Left ventricle myocardium inferior (tissue), 1 donor: ENCODE measurements at regions not wholly inside any gene's neighbourhood (a gene's known extent, or its start where the extent isn't known, plus 50 kb on each side); places are given as distances from the start of the nearest gene placed in this dataset.
A peak's percentile ranks its signal among the peaks of the same experiment; 100 is the strongest.

Experiments
- DNase-seq: peaks from one replicate; pipeline ENCODE4 v3.0.0-alpha.2; 2020
- H3K27ac ChIP-seq: fragments of 200-600 bp; replicated peaks from 2 replicates; pipeline ENCODE4 v1.8.0; 2021
- H3K27me3 ChIP-seq: fragments of 200-600 bp; 2 replicates; pipeline ENCODE4 v1.8.0; 2021; ENCODE audit warnings: low read depth
- H3K36me3 ChIP-seq: fragments of 200-600 bp; 2 replicates; pipeline ENCODE4 v1.8.0; 2021
- H3K4me1 ChIP-seq: fragments of 200-600 bp; 2 replicates; pipeline ENCODE4 v1.8.0; 2021
- H3K4me3 ChIP-seq: fragments of 200-600 bp; 2 replicates; pipeline ENCODE4 v1.8.0; 2021; ENCODE audit warnings: mild to moderate bottlenecking, moderate library complexity
- H3K9me3 ChIP-seq: fragments of 200-600 bp; replicated peaks from 2 replicates; pipeline ENCODE4 v1.8.0; 2021
- intact Hi-C: fragments of 100-400 bp; cut with micrococcal nuclease; formaldehyde crosslinking; loops from one replicate; pipeline ENCODE4 v1.11.0; 2022
- TF ChIP-seq, protein P1 (sequence below): fragments of 200-600 bp; IDR thresholded peaks from 2 replicates; pipeline ENCODE4 v1.8.0; 2021; ENCODE audit warnings: antibody characterized with exemption, mild to moderate bottlenecking, borderline replicate concordance
- donor health status: DM: no; HTN: yes; CAD: no; lungs with severe emphysema.

GRCh38 chr17:63232565-63233310 is 213.4 kb downstream of the CYB561 start:
- intact Hi-C loops, result no loop called here
- DNase-seq, result no peak
- H3K36me3 ChIP-seq, result peaks cover 22% of the 10 kb centered on the region
- TF ChIP-seq, protein P1, sequence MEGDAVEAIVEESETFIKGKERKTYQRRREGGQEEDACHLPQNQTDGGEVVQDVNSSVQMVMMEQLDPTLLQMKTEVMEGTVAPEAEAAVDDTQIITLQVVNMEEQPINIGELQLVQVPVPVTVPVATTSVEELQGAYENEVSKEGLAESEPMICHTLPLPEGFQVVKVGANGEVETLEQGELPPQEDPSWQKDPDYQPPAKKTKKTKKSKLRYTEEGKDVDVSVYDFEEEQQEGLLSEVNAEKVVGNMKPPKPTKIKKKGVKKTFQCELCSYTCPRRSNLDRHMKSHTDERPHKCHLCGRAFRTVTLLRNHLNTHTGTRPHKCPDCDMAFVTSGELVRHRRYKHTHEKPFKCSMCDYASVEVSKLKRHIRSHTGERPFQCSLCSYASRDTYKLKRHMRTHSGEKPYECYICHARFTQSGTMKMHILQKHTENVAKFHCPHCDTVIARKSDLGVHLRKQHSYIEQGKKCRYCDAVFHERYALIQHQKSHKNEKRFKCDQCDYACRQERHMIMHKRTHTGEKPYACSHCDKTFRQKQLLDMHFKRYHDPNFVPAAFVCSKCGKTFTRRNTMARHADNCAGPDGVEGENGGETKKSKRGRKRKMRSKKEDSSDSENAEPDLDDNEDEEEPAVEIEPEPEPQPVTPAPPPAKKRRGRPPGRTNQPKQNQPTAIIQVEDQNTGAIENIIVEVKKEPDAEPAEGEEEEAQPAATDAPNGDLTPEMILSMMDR, result no peak
- H3K27ac ChIP-seq, result no peak overlapping the region
- H3K9me3 ChIP-seq, result peaks cover 40% of the 10 kb centered on the region
- H3K27me3 ChIP-seq, result no peaks in the 10 kb centered on the region
- no peaks in the 10 kb centered on the region for H3K4me1 ChIP-seq
- no peak overlapping the region for H3K4me3 ChIP-seq

- Histone ChIP-seq H3K4me3 (no peak overlapping the region), H3K36me3 (peaks cover 3% of the 10 kb centered on the region), H3K27me3 (no peaks in the 10 kb centered on the region), H3K9me3 (peaks cover 21% of the 10 kb centered on the region), H3K4me1 (no peaks in the 10 kb centered on the region), H3K27ac (no peak overlapping the region)
- intact Hi-C loops, result no loop called here
- TF ChIP-seq, protein P1, result no peak
- DNase-seq, result no peak
Measured at GRCh38 chr17:63240106-63240505, 206.0 kb downstream of the CYB561 start.

DNA sequence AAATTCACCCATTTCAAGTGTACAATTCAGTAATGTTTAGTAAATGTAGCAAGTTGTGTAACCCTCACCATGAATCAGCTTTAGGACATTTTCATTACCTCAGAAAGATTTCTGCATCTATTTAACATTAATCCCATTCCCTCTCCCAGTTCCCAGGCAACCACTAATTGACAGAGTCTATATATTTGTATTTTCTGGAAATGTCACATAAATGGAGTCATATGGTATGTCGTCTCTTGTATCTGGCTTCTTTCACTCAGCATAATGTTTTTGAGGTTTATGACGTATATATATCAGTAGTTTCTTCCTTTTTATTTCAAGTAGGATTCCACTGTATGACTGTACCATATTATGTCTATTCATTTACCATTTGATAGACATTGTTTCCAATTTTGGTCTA is 199.8 kb downstream of the CYB561 start:
- no peak overlapping the region for H3K4me3 ChIP-seq
- peaks cover 10% of the 10 kb centered on the region for H3K4me1 ChIP-seq
- intact Hi-C loops, result no loop called here
- DNase-seq, result no peak
- peaks cover 3% of the 10 kb centered on the region for H3K36me3 ChIP-seq
- H3K9me3 ChIP-seq, result peaks cover 21% of the 10 kb centered on the region
- no peak overlapping the region for H3K27ac ChIP-seq
- TF ChIP-seq, protein P1, result no peak
- no peaks in the 10 kb centered on the region for H3K27me3 ChIP-seq

DNA sequence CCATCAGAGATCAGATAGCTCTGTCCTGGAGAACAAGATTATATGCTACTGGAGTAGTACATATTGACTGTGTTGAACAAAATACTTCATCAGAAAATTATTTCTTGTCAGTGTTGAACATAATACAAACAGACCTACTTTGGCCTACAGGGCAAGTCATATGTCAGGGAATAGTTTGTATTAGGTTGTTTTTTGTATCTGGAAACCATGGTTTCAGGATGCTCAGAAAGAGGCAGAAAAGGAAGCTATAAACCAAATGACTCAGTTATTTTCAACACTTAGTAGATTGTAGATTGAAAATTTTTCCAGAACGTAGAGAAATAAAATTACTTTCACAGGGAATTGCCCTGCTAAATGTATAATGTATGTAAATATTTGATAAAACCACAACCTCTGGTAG is 198.4 kb downstream of the CYB561 start:
- H3K9me3 ChIP-seq, result peaks cover 19% of the 10 kb centered on the region
- H3K4me3 ChIP-seq, result no peak overlapping the region
- no peaks in the 10 kb centered on the region for H3K27me3 ChIP-seq
- H3K4me1 ChIP-seq, result peaks cover 10% of the 10 kb centered on the region
- H3K27ac ChIP-seq, result no peak overlapping the region
- intact Hi-C loops, result no loop called here
- H3K36me3 ChIP-seq, result peaks cover 3% of the 10 kb centered on the region
- TF ChIP-seq, protein P1, result no peak
- DNase-seq, result no peak

GRCh38 chr17:63249256-63250004 is 196.7 kb downstream of the CYB561 start:
- Histone ChIP-seq H3K4me3 (peak overlapping the region; percentile 7), H3K27ac (peak overlapping the region; percentile 31), H3K27me3 (no peaks in the 10 kb centered on the region), H3K9me3 (peaks cover 3% of the 10 kb centered on the region), H3K36me3 (no peaks in the 10 kb centered on the region), H3K4me1 (peaks cover 10% of the 10 kb centered on the region)
- DNase-seq, result no peak
- intact Hi-C loops, result no loop called here
- TF ChIP-seq, protein P1, result no peak
